K562 (cell line): ENCODE measurements at regions not wholly inside any gene's neighbourhood (a gene's known extent, or its start where the extent isn't known, plus 50 kb on each side); places are given as distances from the start of the nearest gene placed in this dataset.

Source experiments
- CBFA2T2 ChIP-seq: fragments of 450-650 bp; conservative IDR thresholded peaks from 2 replicates; pipeline ENCODE4 v1.6.1; 2017; ENCODE audit warnings: mild to moderate bottlenecking
- CHD4 ChIP-seq: fragments of 200-600 bp; sonication (generic); IDR thresholded peaks from 3 replicates; pipeline ENCODE4 v1.6.1; 2012; ENCODE audit warnings: low read depth, mild to moderate bottlenecking, mixed read lengths, low read length, inconsistent platforms; ENCODE audit not compliant: insufficient read depth, insufficient replicate concordance, poor library complexity, severe bottlenecking
- CTCF ChIP-seq, 3 experiments: IDR thresholded peaks in 2 of 3; conservative IDR thresholded peaks in 1 of 3; 2 replicates each; pipeline ENCODE4 v1.5.1; 2011 to 2012; ENCODE audit warnings: low read length in 3 of 3, mild to moderate bottlenecking in 3 of 3, control low read depth in 2 of 3, improper control_type of control experiment in 1 of 3, inconsistent platforms in 1 of 3, low read depth in 1 of 3, mixed read lengths in 1 of 3, moderate library complexity in 1 of 3; ENCODE audit not compliant: insufficient read depth in 2 of 3
- ELF2 ChIP-seq: fragments of 250-450 bp; sonication (Bioruptor Pico); IDR thresholded peaks from 2 replicates; pipeline ENCODE4 v1.5.0; 2021; ENCODE audit warnings: mild to moderate bottlenecking
- FOSL1 ChIP-seq: fragments of 200-800 bp; sonication (Bioruptor generic); conservative IDR thresholded peaks from 2 replicates; pipeline ENCODE4 v1.6.1; 2016; ENCODE audit warnings: missing genetic modification characterization, missing compliant biosample characterization
- MNT ChIP-seq, 2 experiments: fragments of 450-650 bp; conservative IDR thresholded peaks; 2 replicates each; pipeline ENCODE4 v1.6.1; 2017; ENCODE audit warnings: mild to moderate bottlenecking in 2 of 2, moderate library complexity in 2 of 2
- RAD51 ChIP-seq: fragments of 450-650 bp; IDR thresholded peaks from 2 replicates; pipeline ENCODE4 v1.7.1; 2016; ENCODE audit warnings: low read depth, mild to moderate bottlenecking, borderline replicate concordance
- ZBTB33 ChIP-seq: sonication (generic); formaldehyde crosslinking; IDR thresholded peaks from 2 replicates; pipeline ENCODE4 v1.8.1; 2023; ENCODE audit warnings: mild to moderate bottlenecking, missing genetic modification reagents
- ZNF311 ChIP-seq: fragments of 250-450 bp; sonication (Bioruptor Pico); IDR thresholded peaks from 2 replicates; pipeline ENCODE4 v1.4.0; 2020; ENCODE audit warnings: mild to moderate bottlenecking, moderate library complexity
- ZNF583 ChIP-seq: fragments of 250-450 bp; sonication (Bioruptor Pico); IDR thresholded peaks from 2 replicates; pipeline ENCODE4 v1.4.0; 2020
- ZNF586 ChIP-seq: fragments of 450-650 bp; formaldehyde crosslinking; conservative IDR thresholded peaks from 2 replicates; pipeline ENCODE4 v1.4.0; 2020; ENCODE audit warnings: mild to moderate bottlenecking, moderate library complexity
- TF ChIP-seq, protein P1 (sequence below), 2 experiments: fragments of 450-650 bp; IDR thresholded peaks; 2 replicates each; pipeline ENCODE4 v1.6.1; 2016; ENCODE audit warnings: mild to moderate bottlenecking in 2 of 2, borderline replicate concordance in 1 of 2, low read depth in 1 of 2, moderate library complexity in 1 of 2

GRCh38 chr3:152199102-152199840, 69.5 kb upstream of the MBNL1 start (continued):
- TF ChIP-seq, protein P1, sequence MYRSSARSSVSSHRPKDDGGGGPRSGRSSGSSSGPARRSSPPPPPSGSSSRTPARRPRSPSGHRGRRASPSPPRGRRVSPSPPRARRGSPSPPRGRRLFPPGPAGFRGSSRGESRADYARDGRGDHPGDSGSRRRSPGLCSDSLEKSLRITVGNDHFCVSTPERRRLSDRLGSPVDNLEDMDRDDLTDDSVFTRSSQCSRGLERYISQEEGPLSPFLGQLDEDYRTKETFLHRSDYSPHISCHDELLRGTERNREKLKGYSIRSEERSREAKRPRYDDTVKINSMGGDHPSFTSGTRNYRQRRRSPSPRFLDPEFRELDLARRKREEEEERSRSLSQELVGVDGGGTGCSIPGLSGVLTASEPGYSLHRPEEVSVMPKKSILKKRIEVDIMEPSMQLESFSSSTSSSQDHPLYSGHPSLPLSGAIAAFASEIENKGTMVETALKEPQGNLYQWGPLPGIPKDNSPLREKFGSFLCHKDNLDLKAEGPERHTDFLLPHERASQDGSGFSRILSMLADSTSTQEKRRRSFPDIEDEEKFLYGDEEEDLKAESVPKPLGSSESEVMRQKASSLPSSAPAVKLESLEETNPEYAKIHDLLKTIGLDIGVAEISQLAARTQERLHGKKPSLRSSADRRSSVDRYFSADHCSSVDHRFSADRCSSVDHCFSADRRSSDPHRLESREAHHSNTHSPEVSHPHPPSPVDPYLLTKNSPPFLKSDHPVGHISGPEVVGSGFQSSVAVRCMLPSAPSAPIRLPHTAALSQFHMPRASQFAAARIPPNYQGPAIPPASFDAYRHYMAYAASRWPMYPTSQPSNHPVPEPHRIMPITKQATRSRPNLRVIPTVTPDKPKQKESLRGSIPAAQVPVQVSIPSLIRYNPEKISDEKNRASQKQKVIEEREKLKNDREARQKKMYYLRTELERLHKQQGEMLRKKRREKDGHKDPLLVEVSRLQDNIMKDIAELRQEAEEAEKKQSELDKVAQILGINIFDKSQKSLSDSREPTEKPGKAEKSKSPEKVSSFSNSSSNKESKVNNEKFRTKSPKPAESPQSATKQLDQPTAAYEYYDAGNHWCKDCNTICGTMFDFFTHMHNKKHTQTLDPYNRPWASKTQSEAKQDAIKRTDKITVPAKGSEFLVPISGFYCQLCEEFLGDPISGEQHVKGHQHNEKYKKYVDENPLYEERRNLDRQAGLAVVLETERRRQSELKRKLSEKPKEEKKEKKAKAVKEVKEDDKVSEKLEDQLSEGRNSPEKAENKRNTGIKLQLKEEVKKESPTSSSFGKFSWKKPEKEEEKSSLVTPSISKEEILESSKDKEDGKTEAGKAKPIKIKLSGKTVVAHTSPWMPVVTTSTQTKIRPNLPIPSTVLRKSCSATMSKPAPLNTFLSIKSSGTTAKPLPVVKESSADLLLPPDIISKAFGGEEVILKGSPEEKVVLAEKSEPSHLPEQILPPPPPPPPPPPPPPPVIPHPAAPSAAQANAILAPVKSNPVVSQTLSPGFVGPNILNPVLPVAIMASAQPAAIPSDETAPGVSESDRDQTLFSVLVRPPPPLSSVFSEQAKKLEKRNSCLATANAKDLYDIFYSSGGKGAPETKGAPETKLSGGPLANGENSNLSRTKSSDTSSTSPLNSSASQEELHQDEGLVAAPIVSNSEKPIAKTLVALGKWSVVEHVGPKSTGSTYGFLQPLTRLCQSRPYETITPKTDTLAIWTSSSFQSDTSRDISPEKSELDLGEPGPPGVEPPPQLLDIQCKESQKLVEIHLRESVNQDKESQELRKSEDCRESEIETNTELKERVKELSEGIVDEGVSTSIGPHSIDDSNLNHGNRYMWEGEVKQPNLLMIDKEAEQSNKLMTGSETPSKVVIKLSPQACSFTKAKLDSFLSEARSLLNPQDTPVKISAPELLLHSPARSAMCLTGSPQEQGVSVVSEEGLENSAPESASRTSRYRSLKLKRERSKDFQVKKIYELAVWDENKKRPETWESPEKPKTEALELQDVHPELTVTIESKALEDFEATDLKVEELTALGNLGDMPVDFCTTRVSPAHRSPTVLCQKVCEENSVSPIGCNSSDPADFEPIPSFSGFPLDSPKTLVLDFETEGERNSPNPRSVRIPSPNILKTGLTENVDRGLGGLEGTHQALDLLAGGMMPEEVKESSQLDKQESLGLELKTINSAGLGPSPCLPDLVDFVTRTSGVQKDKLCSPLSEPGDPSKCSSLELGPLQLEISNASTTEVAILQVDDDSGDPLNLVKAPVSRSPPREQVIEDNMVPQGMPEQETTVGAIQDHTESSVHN (IDR thresholded peaks at IDR 0.05; ENCODE audit: borderline replicate concordance in 1 of 2, low read depth in 1 of 2) = no peak
- peak; percentile 14 for TF ChIP-seq CHD4
- TF ChIP-seq CBFA2T2 = no peak
- TF ChIP-seq ZNF586 = no peak
- no peak for TF ChIP-seq CTCF (IDR thresholded peaks at IDR 0.05 in 2 of 3, conservative IDR thresholded peaks at IDR 0.05 in 1 of 3; ENCODE audit: insufficient read depth in 2 of 3, low read depth in 1 of 3, low read length in 3 of 3)
- peak; percentile 77 to 83 for TF ChIP-seq MNT (conservative IDR thresholded peaks at IDR 0.05)
- no peak for TF ChIP-seq ZNF583
- peak; percentile 73 for TF ChIP-seq RAD51
- TF ChIP-seq ELF2 (CRISPR knock-in tag) = no peak
- 0 out of 2 replicates have a peak, but pooled peaks have one; percentile 26 for TF ChIP-seq ZNF311 (CRISPR knock-in tag)
- TF ChIP-seq ZBTB33 (CRISPR knock-in tag) = no peak
- 0 out of 2 replicates have a peak, but pooled peaks have one; percentile 50 for TF ChIP-seq FOSL1 (tag)
